ENCODE measurements at regions not wholly inside any gene's neighbourhood (a gene's known extent, or its start where the extent isn't known, plus 50 kb on each side); places are given as distances from the start of the nearest gene placed in this dataset.
"Not testable (repeated sequence)": the region's sequence is repeated elsewhere in the genome, so short reads cannot be mapped to it uniquely, and the experiment has no call there.

- FAIRE-seq, result no peak
- DNase-seq (ENCODE audit: low spot score), result no peak
Measured at GRCh38 chr10:63915240-63915639, 394.0 kb downstream of the REEP3 start.

- DNase-seq (ENCODE audit: low spot score) (no peak), FAIRE-seq (no peak)
Measured at GRCh38 chr10:63917363-63917762, 396.2 kb downstream of the REEP3 start.

- FAIRE-seq, result no peak
- DNase-seq (ENCODE audit: low spot score), result no peak
Measured at GRCh38 chr10:63919575-63920279, 398.5 kb downstream of the REEP3 start.

- FAIRE-seq (no peak), DNase-seq (ENCODE audit: low spot score) (no peak)
Measured at GRCh38 chr10:63920926-63921325, 399.7 kb downstream of the REEP3 start.

- FAIRE-seq (no peak), DNase-seq (ENCODE audit: low spot score) (no peak)
Measured at GRCh38 chr10:63921908-63922467, 400.8 kb downstream of the REEP3 start.

- DNase-seq (ENCODE audit: low spot score), result no peak
Measured at GRCh38 chr10:63922468-63923284, 401.5 kb downstream of the REEP3 start.

GRCh38 chr10:63929831-63930467, 408.7 kb downstream of the REEP3 start:
- FAIRE-seq (no peak), DNase-seq (ENCODE audit: low spot score) (no peak)

More at GRCh38 chr10:63922468-63923284, 401.5 kb downstream of the REEP3 start:
- no peak for FAIRE-seq

- FAIRE-seq, result no peak
Measured at GRCh38 chr10:63930584-63930983, 409.4 kb downstream of the REEP3 start.

GRCh38 chr10:63935705-63936104, 414.5 kb downstream of the REEP3 start:
- no peak for FAIRE-seq
- DNase-seq (ENCODE audit: low spot score), result no peak

More at GRCh38 chr10:63930584-63930983, 409.4 kb downstream of the REEP3 start:
- no peak for DNase-seq (ENCODE audit: low spot score)

- FAIRE-seq (no peak), DNase-seq (ENCODE audit: low spot score) (no peak)
Measured at GRCh38 chr10:63940277-63940922, 419.2 kb downstream of the REEP3 start.

GRCh38 chr10:63964406-63964805, 443.2 kb downstream of the REEP3 start:
- DNase-seq (ENCODE audit: low spot score), result no peak
- FAIRE-seq, result no peak

- FAIRE-seq (no peak), DNase-seq (ENCODE audit: low spot score) (no peak)
Measured at GRCh38 chr10:63965846-63966245, 444.6 kb downstream of the REEP3 start.

- no peak for DNase-seq (ENCODE audit: low spot score)
- FAIRE-seq, result no peak
Measured at GRCh38 chr10:63972949-63973827, 452.0 kb downstream of the REEP3 start.

GRCh38 chr10:63976538-63976937, 455.3 kb downstream of the REEP3 start:
- FAIRE-seq, result no peak

GRCh38 chr10:63977329-63977923, 456.2 kb downstream of the REEP3 start:
- no peak for FAIRE-seq

More at GRCh38 chr10:63976538-63976937, 455.3 kb downstream of the REEP3 start:
- no peak for DNase-seq (ENCODE audit: low spot score)

GRCh38 chr10:63980870-63981269, 459.7 kb downstream of the REEP3 start:
- not testable (repeated sequence) for DNase-seq (ENCODE audit: low spot score); FAIRE-seq

More at GRCh38 chr10:63977329-63977923, 456.2 kb downstream of the REEP3 start:
- DNase-seq (ENCODE audit: low spot score), result peak; percentile 20

- DNase-seq (ENCODE audit: low spot score); FAIRE-seq: not testable (repeated sequence)
Measured at GRCh38 chr10:63984061-63984460, 462.9 kb downstream of the REEP3 start.

- DNase-seq (ENCODE audit: low spot score), result no peak
- FAIRE-seq, result no peak
Measured at GRCh38 chr10:63986536-63986935, 465.3 kb downstream of the REEP3 start.

- no peak for FAIRE-seq
- no peak for DNase-seq (ENCODE audit: low spot score)
Measured at GRCh38 chr10:63987212-63987611, 466.0 kb downstream of the REEP3 start.

- FAIRE-seq (no peak), DNase-seq (ENCODE audit: low spot score) (no peak)
Measured at GRCh38 chr10:63994371-63994770, 473.2 kb downstream of the REEP3 start.

All from RCC 7860 (cell line).